MM.1S (cell line): ENCODE measurements at regions not wholly inside any gene's neighbourhood (a gene's known extent, or its start where the extent isn't known, plus 50 kb on each side); places are given as distances from the start of the nearest gene placed in this dataset.
A peak's percentile ranks its signal among the peaks of the same experiment; 100 is the strongest.

Experiments used
- DNase-seq: peaks from one replicate; pipeline ENCODE4 v3.0.0-alpha.2; 2015
- H2AFZ ChIP-seq: fragments of 300-600 bp; sonication (generic); 2 replicates; pipeline ENCODE4 v1.6.0; 2016; ENCODE audit warnings: antibody characterized with exemption, low read length
- H3F3A ChIP-seq: fragments of 300-600 bp; sonication (generic); 2 replicates; pipeline ENCODE4 v1.6.1; 2016; ENCODE audit warnings: mild to moderate bottlenecking, antibody characterized with exemption, low read length, moderate library complexity, mixed read lengths; ENCODE audit not compliant: insufficient read depth
- H3K27ac ChIP-seq: fragments of 300-600 bp; sonication (generic); 2 replicates; pipeline ENCODE4 v1.5.1; 2016; ENCODE audit warnings: mild to moderate bottlenecking, low read length
- H3K27me3 ChIP-seq: fragments of 300-600 bp; sonication (generic); replicated peaks from 2 replicates; pipeline ENCODE4 v1.6.0; 2016; ENCODE audit warnings: low read length; ENCODE audit not compliant: insufficient read depth
- H3K36me3 ChIP-seq: fragments of 300-600 bp; sonication (generic); replicated peaks from 2 replicates; pipeline ENCODE4 v1.6.1; 2016; ENCODE audit warnings: mild to moderate bottlenecking, low read length, mixed read lengths; ENCODE audit not compliant: insufficient read depth
- H3K4me1 ChIP-seq: fragments of 300-600 bp; sonication (generic); 2 replicates; pipeline ENCODE4 v1.6.1; 2016; ENCODE audit warnings: low read length, mixed read lengths
- H3K4me2 ChIP-seq: fragments of 300-600 bp; sonication (generic); 2 replicates; pipeline ENCODE4 v1.6.0; 2016; ENCODE audit warnings: low read depth, low read length
- H3K4me3 ChIP-seq: fragments of 300-600 bp; sonication (generic); 2 replicates; pipeline ENCODE4 v1.5.1; 2016; ENCODE audit warnings: low read length, mixed read lengths
- H3K79me2 ChIP-seq: fragments of 300-600 bp; sonication (generic); 2 replicates; pipeline ENCODE4 v1.6.1; 2016; ENCODE audit warnings: mixed run types, low read length, mixed read lengths
- H3K9ac ChIP-seq: fragments of 300-600 bp; sonication (generic); 2 replicates; pipeline ENCODE4 v1.6.1; 2016; ENCODE audit warnings: low read length, mixed read lengths
- H3K9me2 ChIP-seq: fragments of 300-600 bp; sonication (generic); replicated peaks from 2 replicates; pipeline ENCODE4 v1.6.1; 2016; ENCODE audit warnings: mild to moderate bottlenecking, low read length, mixed read lengths; ENCODE audit not compliant: insufficient read depth
- H3K9me3 ChIP-seq: fragments of 300-600 bp; sonication (generic); replicated peaks from 2 replicates; pipeline ENCODE4 v1.6.1; 2016; ENCODE audit warnings: mild to moderate bottlenecking, low read length, mixed read lengths; ENCODE audit not compliant: insufficient read depth
- H4K20me1 ChIP-seq: fragments of 300-600 bp; sonication (generic); 2 replicates; pipeline ENCODE4 v1.6.1; 2016; ENCODE audit warnings: mild to moderate bottlenecking, low read length, moderate library complexity, mixed read lengths; ENCODE audit not compliant: insufficient read depth
- EZH2 ChIP-seq: fragments of 300-600 bp; sonication (generic); optimal IDR thresholded peaks from 2 replicates; pipeline ENCODE3; 2017; ENCODE audit warnings: low read depth, mild to moderate bottlenecking, antibody characterized with exemption, low read length, mixed read lengths
- EZH2phosphoT487 ChIP-seq: fragments of 300-600 bp; sonication (generic); IDR thresholded peaks from 2 replicates; pipeline ENCODE4 v1.6.1; 2018; ENCODE audit warnings: antibody characterized with exemption, low read length
- TF ChIP-seq, protein P1 (sequence below): fragments of 300-600 bp; sonication (generic); IDR thresholded peaks from 2 replicates; pipeline ENCODE4 v1.5.1; 2016; ENCODE audit warnings: antibody characterized with exemption, low read length, mixed read lengths

DNA sequence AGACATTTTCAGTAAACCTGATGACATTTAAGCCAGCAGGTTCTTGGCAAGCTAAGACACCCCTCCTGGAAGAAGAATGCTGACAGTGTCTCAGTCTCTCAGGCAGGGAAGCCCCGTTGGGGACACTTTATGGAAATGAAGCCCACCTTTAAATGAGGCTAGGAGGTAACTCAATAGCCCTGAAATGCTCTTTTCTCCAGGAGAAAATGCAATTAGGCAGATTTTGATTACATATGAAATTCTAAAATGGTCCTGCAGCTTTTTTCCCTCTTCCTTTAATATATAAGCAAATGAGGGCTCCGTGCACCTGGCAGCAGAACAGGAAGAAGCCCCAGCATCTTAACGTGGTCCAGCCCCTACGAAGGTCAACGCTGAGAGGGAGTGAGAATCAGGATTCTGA, 65.8 kb upstream of the CHST15 start:
- H3K4me1 ChIP-seq: peaks cover 19% of the 10 kb centered on the region
- H3K27me3 ChIP-seq: no peaks in the 10 kb centered on the region
- H3F3A ChIP-seq: peaks cover 11% of the 10 kb centered on the region
- peak overlapping the region; percentile 27; the same call in 1 of the 2 replicates for H3K9ac ChIP-seq
- no peaks in the 10 kb centered on the region for H4K20me1 ChIP-seq
- H3K27ac ChIP-seq: peak overlapping the region; percentile 68; the same call in 1 of the 2 replicates
- H3K79me2 ChIP-seq: no peaks in the 10 kb centered on the region
- DNase-seq: no peak
- H3K36me3 ChIP-seq: no peaks in the 10 kb centered on the region
- no peak overlapping the region for H3K4me3 ChIP-seq
- no peaks in the 10 kb centered on the region for H3K9me2 ChIP-seq
- H2AFZ ChIP-seq: peak overlapping the region; percentile 77
- no peaks in the 10 kb centered on the region for H3K9me3 ChIP-seq
- peak overlapping the region; percentile 76 for H3K4me2 ChIP-seq
- TF ChIP-seq EZH2: no peak
- TF ChIP-seq EZH2phosphoT487: no peak
- TF ChIP-seq, protein P1, sequence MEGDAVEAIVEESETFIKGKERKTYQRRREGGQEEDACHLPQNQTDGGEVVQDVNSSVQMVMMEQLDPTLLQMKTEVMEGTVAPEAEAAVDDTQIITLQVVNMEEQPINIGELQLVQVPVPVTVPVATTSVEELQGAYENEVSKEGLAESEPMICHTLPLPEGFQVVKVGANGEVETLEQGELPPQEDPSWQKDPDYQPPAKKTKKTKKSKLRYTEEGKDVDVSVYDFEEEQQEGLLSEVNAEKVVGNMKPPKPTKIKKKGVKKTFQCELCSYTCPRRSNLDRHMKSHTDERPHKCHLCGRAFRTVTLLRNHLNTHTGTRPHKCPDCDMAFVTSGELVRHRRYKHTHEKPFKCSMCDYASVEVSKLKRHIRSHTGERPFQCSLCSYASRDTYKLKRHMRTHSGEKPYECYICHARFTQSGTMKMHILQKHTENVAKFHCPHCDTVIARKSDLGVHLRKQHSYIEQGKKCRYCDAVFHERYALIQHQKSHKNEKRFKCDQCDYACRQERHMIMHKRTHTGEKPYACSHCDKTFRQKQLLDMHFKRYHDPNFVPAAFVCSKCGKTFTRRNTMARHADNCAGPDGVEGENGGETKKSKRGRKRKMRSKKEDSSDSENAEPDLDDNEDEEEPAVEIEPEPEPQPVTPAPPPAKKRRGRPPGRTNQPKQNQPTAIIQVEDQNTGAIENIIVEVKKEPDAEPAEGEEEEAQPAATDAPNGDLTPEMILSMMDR: no peak

- Histone ChIP-seq H3K4me3 (no peak overlapping the region), H2AFZ (peak overlapping the region; percentile 77), H4K20me1 (no peaks in the 10 kb centered on the region), H3K27ac (peak overlapping the region; percentile 68; the same call in 1 of the 2 replicates), H3K9me3 (no peaks in the 10 kb centered on the region), H3K9ac (peak overlapping the region; percentile 27; the same call in 1 of the 2 replicates), H3K4me1 (peaks cover 25% of the 10 kb centered on the region), H3F3A (peaks cover 15% of the 10 kb centered on the region), H3K36me3 (no peaks in the 10 kb centered on the region), H3K27me3 (no peaks in the 10 kb centered on the region), H3K79me2 (no peaks in the 10 kb centered on the region), H3K4me2 (peak overlapping the region; percentile 76), H3K9me2 (no peaks in the 10 kb centered on the region)
- DNase-seq: peak; percentile 71
- TF ChIP-seq, protein P1: no peak
- TF ChIP-seq EZH2phosphoT487 (no peak), EZH2 (no peak)
Observed at GRCh38 chr10:124158592-124158991, 65.2 kb upstream of the CHST15 start.

DNA sequence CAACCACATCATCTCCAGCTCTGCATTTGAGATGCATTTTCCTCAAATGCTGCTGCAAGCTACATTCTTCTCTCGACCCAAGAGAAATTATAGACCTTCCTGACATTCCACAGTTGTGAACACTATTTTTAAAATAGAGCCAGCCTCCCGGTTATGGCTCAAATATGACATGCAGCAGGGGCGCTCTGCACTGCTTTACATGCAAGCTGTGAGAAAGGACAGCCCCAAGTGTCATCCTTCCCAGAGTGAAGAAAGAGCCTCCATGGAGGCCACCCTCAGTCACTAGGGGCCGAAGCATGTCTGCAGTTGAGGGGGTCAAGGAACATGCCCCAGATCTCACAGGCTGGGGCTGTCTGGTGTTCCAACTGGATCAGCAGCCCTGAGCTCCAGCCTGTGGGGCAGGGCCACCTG, 63.9 kb upstream of the CHST15 start:
- Histone ChIP-seq H3K4me1 (peaks cover 36% of the 10 kb centered on the region), H3K9me3 (no peaks in the 10 kb centered on the region), H3K9ac (no peak overlapping the region), H3K36me3 (no peaks in the 10 kb centered on the region), H3K4me2 (no peak overlapping the region), H2AFZ (no peak overlapping the region), H3F3A (peaks cover 27% of the 10 kb centered on the region), H3K27me3 (no peaks in the 10 kb centered on the region), H3K4me3 (no peak overlapping the region), H3K79me2 (no peaks in the 10 kb centered on the region), H4K20me1 (no peaks in the 10 kb centered on the region), H3K27ac (no peak overlapping the region), H3K9me2 (no peaks in the 10 kb centered on the region)
- no peak for DNase-seq
- TF ChIP-seq, protein P1: no peak
- TF ChIP-seq EZH2phosphoT487 (no peak), EZH2 (no peak)
